HG03571 (cell line): ENCODE measurements at regions not wholly inside any gene's neighbourhood (a gene's known extent, or its start where the extent isn't known, plus 50 kb on each side); places are given as distances from the start of the nearest gene placed in this dataset.
"Not testable (repeated sequence)": the region's sequence is repeated elsewhere in the genome, so short reads cannot be mapped to it uniquely, and the experiment has no call there.

ENCODE experiments used
- ATAC-seq: cut with Tn5 transposase; IDR thresholded peaks from one replicate; pipeline ENCODE4 v1.9.1; 2021; ENCODE audit not compliant: unreplicated experiment

DNA sequence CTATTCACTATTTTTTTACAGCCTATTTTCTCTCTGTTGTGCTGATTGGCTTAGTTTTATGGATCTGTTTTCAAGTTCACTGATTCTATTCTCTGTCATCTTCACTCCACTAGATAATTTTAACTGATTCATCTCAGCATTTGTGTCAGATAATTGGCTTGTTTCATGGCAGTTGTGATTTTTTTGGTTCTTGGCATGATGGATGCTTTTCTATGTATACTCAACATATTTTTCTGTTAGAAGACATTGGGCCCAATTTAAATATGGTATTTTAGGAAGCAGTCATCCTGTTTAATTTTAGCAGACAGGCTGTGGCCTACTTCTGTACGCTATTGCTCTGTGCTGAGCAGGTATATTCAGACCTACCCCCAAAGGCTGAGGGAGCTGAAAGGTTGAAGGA lies 1865.3 kb upstream of the ACO1 start:
- no peak for ATAC-seq

DNA sequence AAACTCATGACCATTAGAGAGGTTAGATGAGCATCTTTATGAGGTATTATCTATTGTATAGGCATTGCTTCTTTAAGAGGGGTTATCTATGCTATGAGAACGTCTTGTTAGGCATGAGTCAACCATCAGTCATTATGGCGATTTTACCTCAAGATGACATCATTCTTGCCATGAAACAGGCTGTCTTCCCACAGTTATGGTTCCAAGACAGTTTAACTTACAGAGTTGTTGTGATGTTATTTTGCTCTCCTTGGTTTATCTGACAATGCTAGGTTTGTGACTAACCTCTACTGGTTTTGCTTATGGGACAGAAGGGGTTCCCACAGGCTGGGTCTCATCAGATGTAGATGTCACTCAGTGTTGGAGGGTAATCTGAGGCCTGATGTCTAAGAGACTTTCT lies 1864.7 kb upstream of the ACO1 start:
- ATAC-seq, result no peak

DNA sequence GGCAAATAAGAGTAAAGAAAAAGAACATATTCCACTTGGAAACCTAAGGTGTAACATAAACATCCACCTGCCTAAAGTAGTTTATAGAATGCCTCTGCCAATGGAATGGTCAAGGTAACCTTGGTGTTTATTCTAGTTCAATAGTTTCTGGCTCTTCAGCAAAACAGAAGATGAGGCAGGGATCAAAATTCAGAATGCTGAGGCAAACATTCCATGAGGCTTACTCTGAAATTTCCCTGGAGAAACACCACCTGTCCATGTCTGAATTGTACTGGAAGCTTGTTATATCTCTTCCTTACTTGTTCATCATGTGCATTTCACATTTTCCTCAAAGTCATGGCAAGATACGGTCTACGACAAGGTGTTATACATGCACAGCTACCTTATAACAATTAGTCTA lies 1862.4 kb upstream of the ACO1 start:
- no peak for ATAC-seq

DNA sequence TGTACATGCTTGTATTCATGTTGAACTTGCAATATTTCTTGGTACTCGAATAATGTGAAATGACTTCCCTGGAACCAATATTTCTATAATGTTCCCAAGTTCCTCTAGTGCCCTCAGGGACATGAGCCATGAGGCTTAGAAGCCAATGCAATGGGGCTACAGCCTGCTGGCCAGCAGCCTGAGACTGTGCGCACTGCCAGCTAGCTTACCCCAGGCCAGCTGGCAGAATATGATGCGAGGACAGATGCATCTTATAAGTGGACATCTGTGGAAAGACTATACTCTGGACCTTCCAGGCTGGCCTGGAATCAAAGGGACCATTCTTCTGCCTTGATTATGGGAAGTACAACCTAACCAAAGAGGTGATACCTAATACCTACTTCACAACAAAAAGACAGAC lies 1862.0 kb upstream of the ACO1 start:
- no peak for ATAC-seq

DNA sequence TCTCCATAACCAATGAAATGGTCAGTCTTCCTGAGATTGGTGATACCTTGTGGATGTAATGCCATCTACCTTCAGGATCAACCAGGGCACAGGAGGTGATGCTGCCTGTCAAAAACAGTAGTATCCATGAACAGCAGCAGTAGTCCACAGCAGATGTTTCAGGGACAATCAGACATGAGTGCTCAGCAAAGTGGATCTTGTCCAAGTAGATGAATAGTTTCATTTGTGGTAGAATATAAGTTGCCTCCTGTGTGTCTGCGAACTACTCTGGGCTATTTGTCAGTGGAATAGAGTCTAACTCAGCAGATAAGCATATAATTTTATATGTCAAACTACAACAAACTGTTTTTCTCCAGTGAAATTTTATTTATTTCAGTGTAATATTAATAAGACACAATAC lies 1860.1 kb upstream of the ACO1 start:
- no peak for ATAC-seq

DNA sequence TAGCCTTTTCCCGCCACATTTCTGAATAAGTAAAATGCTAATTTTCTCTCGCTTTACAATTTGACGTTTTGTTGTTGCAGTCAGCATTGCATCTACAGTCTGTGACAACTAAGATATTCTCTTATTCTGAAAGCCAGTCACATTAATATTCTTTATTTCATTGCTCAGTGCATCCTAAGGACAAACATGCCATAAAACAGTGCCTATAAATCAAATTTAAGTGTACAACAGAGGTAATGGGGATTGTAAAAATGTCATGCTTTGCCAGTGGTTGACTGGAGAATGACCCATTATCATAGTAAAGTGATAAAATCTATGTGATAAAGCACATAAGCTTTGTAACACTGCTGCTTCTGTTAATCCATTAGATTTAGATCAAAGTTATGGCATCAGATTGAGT lies 1850.0 kb upstream of the ACO1 start:
- ATAC-seq, result no peak

DNA sequence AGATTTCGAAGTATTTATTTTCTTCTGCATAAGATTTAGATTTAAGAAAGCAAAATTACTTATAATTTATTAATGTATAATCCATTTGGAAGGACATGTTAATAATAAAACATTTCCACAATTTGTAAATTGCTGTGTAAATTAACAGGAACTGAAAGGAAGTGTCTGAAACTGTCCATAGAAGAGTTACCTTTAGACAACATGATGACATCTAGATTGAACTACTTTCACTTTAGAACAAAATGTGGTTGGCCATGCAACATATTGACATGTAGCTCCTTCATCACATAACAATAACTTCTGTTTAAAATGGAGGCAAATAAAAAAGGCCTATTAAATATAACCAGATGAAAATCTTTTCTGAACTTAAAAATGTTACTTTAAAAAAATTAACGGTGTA lies 1849.5 kb upstream of the ACO1 start:
- ATAC-seq, result no peak

DNA sequence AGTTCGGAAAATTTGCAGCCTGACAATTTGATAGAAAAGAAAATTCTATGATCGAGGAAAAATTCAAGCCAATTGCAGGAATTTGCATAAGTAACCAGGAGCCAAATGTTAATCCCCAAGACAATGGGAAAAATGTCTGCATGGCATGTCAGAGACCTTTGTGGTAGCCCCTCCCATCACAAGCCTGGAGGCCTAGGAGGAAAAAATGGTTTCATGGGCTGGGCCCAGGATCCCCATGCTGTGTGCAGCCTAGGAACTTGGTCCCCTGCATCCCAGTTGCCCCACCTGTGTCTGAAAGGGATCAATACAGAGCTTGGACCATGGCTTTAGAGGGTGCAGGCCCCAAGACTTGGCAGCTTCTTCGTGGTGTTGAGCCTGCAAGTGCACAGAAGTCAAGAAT lies 1847.9 kb upstream of the ACO1 start:
- no peak for ATAC-seq

DNA sequence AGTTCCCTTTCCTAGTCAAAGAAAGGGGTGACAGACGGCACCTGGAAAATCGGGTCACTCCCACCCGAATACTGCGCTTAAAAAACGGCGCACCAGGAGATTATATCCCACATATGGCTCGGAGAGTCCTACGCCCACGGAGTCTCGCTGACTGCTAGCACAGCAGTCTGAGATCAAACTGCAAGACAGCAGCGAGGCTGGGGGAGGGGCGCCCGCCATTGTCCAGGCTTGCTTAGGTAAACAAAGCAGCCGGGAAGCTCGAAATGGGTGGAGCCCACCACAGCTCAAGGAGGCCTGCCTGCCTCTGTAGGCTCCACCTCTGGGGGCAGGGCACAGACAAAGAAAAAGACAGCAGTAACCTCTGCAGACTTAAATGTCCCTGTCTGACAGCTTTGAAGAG lies 1844.7 kb upstream of the ACO1 start:
- ATAC-seq, result not testable (repeated sequence)

DNA sequence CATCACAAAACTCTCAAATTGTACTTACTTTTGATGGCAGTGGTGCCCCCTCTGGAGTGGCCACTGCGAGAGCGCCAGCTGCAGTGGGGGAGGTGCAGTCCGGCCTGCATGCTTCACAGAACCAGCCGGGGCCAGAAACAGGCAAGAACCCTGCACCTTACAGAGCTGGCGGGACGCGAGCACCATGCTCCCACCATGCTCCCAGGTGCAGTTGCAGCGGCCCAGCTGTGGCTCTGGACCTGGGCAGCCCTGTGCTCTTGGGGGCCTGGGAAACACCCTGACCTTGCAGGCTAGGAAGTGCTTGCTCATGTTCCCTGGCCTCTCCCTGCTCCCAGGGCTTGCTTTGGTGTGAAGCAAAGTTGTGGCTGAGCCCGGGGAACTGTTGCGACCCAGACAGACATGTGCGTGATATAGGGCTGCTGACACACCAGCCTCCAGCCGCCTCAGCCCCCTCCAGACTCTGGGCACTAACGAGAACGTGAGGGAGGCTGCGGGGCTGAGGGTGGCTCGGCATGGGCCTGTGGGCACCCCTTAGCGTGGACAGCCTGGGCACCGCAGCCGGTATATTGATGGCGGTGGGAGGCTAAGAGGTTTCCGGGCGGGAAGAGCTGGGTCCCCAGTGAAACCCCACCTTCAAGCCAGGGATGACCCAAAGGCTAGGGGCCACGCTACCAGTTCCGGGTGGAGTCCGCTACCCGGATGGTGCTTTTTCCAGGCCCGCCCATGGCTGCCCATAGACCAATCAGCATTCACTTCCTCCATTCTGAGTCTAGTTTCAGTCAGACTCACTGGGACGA lies 1809.9 kb upstream of the ACO1 start:
- no peak for ATAC-seq

DNA sequence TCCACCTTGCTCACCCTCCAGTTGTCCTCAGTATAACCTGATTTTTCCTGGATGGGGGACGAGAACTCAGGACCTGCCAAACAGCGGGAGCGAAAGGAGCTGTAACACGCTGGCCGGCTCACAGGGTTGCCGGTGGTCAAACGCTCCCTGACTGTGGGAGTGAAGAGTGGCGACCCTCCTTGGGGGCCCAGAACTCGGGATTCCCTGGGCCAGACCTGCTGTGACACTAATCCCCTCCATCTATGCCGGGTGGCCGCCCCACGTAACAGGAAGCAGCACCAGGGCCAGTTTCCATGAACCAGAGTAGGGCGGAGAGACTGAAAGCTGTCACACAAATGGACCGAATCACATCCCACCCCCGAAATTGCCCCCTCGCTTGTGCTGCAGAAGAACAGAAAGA lies 1809.2 kb upstream of the ACO1 start:
- ATAC-seq, result no peak

DNA sequence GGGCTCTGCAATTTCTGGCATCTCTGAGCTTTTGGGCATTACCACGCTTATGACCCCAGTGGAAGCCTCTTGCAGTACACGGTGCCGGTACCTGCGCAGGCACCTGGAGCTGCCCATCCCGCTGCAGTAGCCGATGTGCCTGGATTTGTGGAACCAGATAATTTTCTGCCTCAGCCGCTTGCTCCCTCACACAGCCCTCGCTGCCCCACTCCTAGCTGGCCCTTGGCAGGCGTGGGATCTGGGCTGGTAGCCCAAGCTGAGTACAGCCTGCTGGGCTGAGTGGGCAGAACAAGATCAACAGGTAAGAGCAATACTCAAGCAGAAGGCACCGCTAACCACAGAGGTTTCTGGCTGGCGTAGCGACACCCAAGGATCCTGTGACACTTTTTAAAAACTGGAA lies 1808.8 kb upstream of the ACO1 start:
- ATAC-seq, result no peak

DNA sequence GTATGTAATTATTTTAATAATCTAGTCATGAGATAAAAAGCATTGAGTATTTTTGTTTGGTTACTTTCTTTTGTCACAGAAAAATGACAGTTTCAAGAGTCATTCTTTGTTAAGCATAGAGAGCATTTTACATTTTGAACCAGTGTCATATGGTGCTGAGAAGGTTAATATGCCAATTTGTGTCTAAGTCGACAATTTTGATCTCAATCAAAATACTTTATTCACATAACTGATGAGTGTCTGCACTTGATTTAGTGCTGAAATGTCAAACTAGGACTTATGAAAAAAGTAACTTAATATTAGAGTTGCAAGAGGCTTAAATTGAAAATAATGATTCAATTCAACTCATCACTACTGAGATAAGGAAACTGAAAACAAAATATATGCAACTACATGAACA lies 1804.6 kb upstream of the ACO1 start:
- no peak for ATAC-seq

DNA sequence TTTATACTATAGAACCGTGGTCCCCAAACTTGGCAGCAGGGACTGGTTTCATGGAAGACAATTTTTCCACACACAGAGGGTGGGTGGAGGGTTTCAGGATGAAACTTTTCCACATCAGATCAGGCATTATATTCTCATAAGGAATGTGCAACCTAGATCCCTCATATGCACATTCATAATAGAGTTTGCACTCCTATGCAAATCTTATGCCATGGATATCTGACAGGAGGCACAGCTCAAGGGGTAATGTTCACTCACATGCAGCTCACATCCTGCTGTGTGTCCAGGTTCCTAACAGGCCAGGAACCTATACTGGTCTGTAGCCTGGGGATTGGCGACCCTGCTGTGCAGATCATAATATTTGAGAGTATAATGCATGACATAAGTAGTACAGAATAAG lies 1802.2 kb upstream of the ACO1 start:
- ATAC-seq, result no peak

DNA sequence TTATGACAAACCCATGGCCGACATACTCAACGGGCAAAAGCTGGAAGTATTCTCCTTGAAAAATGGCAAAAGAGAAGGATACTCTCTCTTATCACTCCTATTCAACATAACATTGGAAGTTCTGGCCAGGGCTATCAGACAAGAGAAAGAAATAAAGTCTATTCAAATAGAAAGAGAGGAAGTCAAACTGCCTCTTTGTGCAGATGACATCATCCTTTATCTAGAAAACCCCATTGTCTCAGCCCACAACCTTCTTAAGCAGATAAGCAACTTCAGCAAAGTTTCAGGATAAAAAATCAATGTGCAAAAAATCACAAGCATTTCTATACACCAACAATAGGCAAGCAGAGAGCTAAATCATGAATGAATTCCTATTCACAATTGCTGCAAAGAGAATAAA lies 1799.9 kb upstream of the ACO1 start:
- ATAC-seq, result no peak

DNA sequence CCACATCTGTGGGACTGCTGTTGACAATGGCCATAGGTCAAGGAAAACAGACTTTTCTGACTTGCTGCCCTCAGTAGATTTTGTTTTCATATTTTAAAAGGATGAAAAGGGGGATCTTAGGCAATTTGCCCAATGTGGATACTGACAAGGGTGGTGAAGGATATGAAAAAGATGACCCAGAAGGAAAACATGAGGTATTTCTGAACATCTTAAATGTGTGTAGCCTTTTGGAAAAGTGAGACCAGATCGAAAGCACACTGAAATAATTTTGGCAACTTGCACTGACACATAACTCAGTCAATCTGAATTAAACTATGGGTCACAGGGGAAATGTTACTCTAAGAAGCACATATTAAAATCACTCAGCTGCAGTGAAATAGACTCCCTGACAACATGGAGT lies 1793.0 kb upstream of the ACO1 start:
- no peak for ATAC-seq

DNA sequence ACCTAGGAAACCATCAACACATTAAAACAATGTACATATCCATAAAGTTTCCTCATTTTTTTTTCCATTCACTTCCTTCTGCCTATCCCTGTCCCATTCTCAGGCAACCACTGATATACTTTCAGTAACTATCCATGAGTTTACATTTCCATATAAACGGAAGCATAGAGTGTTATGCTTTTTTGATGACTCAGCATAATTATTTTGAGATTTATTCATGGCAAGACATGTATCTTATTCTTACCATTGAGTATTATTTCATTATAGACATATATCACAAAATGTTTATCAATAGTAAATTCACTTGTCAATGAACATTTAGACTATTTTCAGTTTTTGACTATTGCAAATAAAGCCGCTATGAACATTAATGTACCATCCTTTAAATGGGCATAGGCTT lies 1786.8 kb upstream of the ACO1 start:
- ATAC-seq, result no peak

DNA sequence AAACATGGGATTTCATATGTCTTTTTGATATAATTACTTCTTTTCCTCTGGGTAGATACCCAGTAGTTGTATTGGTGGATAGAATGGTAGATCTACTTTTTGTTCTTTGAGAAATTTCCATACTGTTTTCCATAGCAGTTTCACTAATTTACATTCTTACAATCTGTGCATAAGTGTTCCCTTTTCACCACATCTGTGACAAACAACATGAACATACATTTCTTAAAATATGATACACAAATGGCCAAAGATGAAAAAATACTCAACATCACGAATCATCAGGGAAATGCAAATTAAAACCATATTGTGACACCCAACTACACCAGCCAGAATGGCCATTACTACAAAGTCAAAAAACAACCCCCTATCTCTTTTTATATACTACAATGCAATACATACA lies 1778.5 kb upstream of the ACO1 start:
- no peak for ATAC-seq

DNA sequence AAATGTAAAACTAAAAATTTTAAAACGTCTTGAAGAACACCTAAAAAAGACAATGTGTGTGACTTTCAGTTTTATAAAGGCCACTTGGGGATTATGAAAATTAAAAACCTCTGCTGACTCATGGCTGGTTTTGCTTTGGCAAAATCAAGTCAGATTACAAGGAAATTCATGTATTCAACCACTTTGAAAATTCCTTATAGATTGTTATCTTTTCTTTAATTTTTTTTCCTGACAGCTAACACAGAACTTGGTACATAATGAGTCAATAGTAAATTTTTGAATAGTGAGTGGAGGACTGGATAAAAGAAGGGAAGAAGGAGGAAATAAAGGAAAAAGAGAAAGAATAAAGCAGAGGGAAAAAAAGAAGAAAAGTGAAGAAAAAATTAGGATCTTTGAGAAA lies 1774.7 kb upstream of the ACO1 start:
- ATAC-seq, result no peak

DNA sequence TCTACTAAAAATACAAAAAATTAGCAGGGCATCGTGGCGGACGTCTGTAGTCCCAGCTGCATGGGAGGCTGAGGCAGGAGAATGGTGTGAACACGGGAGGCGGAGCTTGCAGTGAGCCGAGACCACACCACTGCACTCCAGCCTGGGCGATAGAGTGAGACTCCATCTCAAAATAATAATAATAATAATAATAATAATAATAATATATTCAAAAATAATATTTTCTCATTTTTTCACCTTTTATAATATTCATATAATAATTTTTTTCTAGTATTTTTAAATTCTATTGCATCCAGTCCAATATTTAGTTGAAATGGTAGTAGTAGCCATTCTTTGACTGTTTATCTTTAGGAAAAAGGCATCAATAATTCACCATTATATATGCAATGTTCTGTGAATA lies 1767.7 kb upstream of the ACO1 start:
- ATAC-seq, result not testable (repeated sequence)

DNA sequence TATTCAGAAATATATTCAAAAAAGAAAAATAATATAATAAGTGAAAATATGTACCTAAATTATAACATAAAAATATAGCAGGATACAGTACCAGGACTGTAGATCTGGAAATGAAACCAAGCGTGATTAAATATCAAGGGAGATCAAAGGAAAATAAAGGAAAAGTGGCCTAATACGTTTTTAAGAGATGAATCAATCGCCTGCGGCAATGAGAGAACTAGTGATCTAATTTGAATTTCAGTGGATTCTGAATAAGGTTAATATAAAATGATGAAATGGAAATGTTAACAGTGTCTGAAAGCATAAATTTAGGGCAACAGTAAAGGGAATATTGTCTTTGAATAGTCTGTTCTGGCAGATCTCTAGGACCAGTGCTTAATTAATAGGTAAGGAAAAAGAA lies 1761.9 kb upstream of the ACO1 start:
- no peak for ATAC-seq

DNA sequence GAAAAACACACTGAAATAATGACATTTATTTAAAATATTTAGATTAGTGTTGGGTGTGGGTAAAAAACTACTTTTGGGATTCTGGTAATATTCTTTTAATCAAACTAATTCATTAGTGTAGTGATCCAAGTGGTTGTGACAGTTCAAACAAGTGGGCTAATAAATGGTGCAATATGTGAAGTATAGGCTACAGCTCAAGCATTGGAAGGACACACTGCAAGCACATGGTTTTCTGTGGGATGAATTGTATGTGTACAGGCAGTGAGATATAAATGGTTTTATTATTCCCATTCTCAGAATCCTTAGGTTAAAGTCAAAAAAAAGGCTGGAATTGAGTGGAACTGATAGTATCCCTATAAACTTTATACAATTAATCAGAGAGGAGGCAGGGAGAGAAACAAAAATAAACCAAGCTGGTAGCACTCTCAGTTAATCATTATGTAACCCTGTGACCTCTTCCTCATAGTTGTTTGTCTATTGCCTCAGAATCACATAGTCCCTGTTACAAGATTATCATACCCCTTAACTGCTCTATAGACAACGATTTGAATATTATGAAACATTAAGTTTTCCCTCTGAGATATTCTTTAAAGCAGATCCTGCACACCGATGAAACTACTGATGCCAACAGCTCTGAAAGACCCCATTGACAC lies 1755.4 kb upstream of the ACO1 start:
- no peak for ATAC-seq

DNA sequence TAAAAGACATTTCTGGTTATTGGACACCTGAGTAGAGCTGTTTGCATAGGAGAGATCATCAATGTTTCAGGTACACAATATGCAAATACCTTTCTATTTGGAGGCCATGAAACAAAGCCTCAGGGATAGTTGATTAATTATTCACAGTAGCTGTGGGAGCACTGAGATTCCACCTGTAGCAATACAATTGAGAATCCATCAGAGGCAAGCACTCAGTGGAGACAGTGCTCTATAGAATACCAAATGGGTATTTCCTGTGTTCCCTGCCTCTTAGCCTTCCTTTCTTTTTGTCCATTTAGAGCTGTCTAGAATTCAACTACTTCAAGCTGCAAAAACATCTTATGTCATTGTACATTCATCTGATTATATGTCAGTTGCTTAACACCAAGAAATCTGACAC lies 1754.0 kb upstream of the ACO1 start:
- no peak for ATAC-seq
